ENCODE measurements at regions not wholly inside any gene's neighbourhood (a gene's known extent, or its start where the extent isn't known, plus 50 kb on each side); places are given as distances from the start of the nearest gene placed in this dataset.

DNA sequence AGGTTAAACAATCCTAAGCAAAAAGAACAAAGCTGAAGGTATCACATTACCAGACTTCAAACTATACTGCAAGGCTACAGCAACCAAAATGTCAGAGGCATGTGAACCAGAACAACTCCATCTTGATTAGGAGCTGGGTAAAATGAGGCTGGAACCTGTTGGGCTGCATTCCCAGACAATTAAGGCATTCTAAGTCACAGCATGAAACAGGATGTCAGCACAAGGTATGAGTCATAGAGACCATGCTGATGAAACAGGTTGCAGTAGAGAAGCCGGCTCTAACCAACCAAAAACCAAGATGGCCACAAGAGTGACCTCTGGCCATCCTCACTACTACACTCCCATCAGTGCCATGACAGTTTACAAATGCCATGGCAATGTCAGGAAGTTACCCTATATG lies 252.0 kb downstream of the RASEF start (continued):
- TF ChIP-seq, protein P1, sequence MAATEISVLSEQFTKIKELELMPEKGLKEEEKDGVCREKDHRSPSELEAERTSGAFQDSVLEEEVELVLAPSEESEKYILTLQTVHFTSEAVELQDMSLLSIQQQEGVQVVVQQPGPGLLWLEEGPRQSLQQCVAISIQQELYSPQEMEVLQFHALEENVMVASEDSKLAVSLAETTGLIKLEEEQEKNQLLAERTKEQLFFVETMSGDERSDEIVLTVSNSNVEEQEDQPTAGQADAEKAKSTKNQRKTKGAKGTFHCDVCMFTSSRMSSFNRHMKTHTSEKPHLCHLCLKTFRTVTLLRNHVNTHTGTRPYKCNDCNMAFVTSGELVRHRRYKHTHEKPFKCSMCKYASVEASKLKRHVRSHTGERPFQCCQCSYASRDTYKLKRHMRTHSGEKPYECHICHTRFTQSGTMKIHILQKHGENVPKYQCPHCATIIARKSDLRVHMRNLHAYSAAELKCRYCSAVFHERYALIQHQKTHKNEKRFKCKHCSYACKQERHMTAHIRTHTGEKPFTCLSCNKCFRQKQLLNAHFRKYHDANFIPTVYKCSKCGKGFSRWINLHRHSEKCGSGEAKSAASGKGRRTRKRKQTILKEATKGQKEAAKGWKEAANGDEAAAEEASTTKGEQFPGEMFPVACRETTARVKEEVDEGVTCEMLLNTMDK (IDR thresholded peaks at IDR 0.05; ENCODE audit: borderline replicate concordance, insufficient read depth, low read depth, low read length, poor library complexity, severe bottlenecking): no peak

DNA sequence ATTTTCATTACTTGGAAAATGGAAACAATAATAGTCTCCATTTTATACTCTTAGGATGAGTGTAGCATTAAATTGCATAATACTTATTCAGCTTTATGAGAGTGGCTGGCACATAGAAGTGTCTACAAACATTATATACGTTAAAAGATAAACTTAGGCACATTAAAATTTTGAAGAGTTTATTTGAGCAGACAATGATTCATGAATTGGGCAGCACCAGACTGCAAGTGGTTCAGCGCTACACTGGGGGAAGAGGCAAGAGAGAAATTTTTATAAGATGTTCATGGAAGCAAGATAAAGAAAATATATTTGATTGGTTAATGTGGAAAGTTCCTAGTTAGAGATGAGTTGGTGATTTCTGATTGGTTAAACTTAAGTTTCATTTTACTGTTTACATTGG lies 243.7 kb downstream of the RASEF start:
- FAIRE-seq: no peak
- no peak for TF ChIP-seq ZNF134 (CRISPR knock-in tag; conservative IDR thresholded peaks at IDR 0.05)
- TF ChIP-seq MTA3 (IDR thresholded peaks at IDR 0.05; ENCODE audit: borderline replicate concordance): no peak
- no peak for TF ChIP-seq KDM4B (IDR thresholded peaks at IDR 0.05; ENCODE audit: borderline replicate concordance in 2 of 2, low read depth in 1 of 2)
- TF ChIP-seq, protein P2, sequence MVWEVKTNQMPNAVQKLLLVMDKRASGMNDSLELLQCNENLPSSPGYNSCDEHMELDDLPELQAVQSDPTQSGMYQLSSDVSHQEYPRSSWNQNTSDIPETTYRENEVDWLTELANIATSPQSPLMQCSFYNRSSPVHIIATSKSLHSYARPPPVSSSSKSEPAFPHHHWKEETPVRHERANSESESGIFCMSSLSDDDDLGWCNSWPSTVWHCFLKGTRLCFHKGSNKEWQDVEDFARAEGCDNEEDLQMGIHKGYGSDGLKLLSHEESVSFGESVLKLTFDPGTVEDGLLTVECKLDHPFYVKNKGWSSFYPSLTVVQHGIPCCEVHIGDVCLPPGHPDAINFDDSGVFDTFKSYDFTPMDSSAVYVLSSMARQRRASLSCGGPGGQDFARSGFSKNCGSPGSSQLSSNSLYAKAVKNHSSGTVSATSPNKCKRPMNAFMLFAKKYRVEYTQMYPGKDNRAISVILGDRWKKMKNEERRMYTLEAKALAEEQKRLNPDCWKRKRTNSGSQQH (CRISPR knock-in tag; IDR thresholded peaks at IDR 0.05): no peak
- no peak for TF ChIP-seq FOXM1 (IDR thresholded peaks at IDR 0.05; ENCODE audit: low read depth)
- TF ChIP-seq FOXM1 (CRISPR knock-in tag; IDR thresholded peaks at IDR 0.05; ENCODE audit: low read depth): no peak
- no peak for TF ChIP-seq RFX7 (CRISPR knock-in tag; IDR thresholded peaks at IDR 0.05)
- no peak for TF ChIP-seq TEAD4 (IDR thresholded peaks at IDR 0.05; ENCODE audit: low read length)
- TF ChIP-seq TEAD4 (CRISPR knock-in tag; IDR thresholded peaks at IDR 0.05; ENCODE audit: borderline replicate concordance): no peak
- TF ChIP-seq, protein P3, sequence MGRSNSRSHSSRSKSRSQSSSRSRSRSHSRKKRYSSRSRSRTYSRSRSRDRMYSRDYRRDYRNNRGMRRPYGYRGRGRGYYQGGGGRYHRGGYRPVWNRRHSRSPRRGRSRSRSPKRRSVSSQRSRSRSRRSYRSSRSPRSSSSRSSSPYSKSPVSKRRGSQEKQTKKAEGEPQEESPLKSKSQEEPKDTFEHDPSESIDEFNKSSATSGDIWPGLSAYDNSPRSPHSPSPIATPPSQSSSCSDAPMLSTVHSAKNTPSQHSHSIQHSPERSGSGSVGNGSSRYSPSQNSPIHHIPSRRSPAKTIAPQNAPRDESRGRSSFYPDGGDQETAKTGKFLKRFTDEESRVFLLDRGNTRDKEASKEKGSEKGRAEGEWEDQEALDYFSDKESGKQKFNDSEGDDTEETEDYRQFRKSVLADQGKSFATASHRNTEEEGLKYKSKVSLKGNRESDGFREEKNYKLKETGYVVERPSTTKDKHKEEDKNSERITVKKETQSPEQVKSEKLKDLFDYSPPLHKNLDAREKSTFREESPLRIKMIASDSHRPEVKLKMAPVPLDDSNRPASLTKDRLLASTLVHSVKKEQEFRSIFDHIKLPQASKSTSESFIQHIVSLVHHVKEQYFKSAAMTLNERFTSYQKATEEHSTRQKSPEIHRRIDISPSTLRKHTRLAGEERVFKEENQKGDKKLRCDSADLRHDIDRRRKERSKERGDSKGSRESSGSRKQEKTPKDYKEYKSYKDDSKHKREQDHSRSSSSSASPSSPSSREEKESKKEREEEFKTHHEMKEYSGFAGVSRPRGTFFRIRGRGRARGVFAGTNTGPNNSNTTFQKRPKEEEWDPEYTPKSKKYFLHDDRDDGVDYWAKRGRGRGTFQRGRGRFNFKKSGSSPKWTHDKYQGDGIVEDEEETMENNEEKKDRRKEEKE (IDR thresholded peaks at IDR 0.05; ENCODE audit: borderline replicate concordance in 1 of 2, control insufficient read depth in 1 of 2, low read depth in 2 of 2, low read length in 1 of 2): no peak
- Histone ChIP-seq H3K9ac (ENCODE audit: insufficient read depth in 1 of 2, low read depth in 2 of 2, low read length in 2 of 2) (no peak overlapping the region), H3K27ac (ENCODE audit: extremely low read depth, low read depth, low read length) (no peak overlapping the region), H3K36me3 (ENCODE audit: control insufficient read depth, insufficient read depth, low read length) (no peaks in the 10 kb centered on the region), H3K9me1 (ENCODE audit: control insufficient read depth, insufficient read depth, low read length) (no peaks in the 10 kb centered on the region), H3K27me3 (ENCODE audit: control insufficient read depth in 2 of 2, insufficient read depth in 2 of 2, low read length in 2 of 2) (no peaks in the 10 kb centered on the region), H3K9me3 (replicated peaks; ENCODE audit: control insufficient read depth, insufficient read depth, low read depth, low read length) (no peaks in the 10 kb centered on the region), H3K4me2 (ENCODE audit: insufficient read depth, low read length) (no peak overlapping the region), H3K4me3 (no peak overlapping the region), H3K4me1 (replicated peaks in 1 of 2; ENCODE audit: control insufficient read depth in 2 of 2, insufficient read depth in 2 of 2, low read length in 2 of 2) (no peaks in the 10 kb centered on the region), H2AFZ (ENCODE audit: low read depth, low read length) (no peak overlapping the region), H3K79me2 (ENCODE audit: control insufficient read depth, insufficient read depth, low read length) (no peaks in the 10 kb centered on the region), H4K20me1 (replicated peaks; ENCODE audit: control insufficient read depth, insufficient read depth, low read length) (no peaks in the 10 kb centered on the region)
- BruUV-seq (replicated peaks): no TSS peak
- ChIA-PET POLR2A (no interaction called here), CTCF (ENCODE audit: low intra/inter-chr PET ratio) (no interaction called here)
- intact Hi-C loops (cut with micrococcal nuclease) (no loop called here), in situ Hi-C loops (cut with MboI) (no loop called here)
- WGBS (ENCODE audit: insufficient coverage, low coverage, missing lambda C conversion rate): 0% methylated on average over 2 of the region's 2 CpGs
- ATAC-seq: no peak
- no peak for DNase-seq (ENCODE audit: extremely low read depth in 1 of 4, low spot score in 3 of 4)

Data from K562 (cell line).